Activated effector memory CD4-positive, alpha-beta T cell treated with Interleukin-2 at 50 U/mL for 16 hours (primary cell): ENCODE measurements at regions not wholly inside any gene's neighbourhood (a gene's known extent, or its start where the extent isn't known, plus 50 kb on each side); places are given as distances from the start of the nearest gene placed in this dataset.

Source experiments
- DNase-seq: peaks from one replicate; pipeline ENCODE4 v3.0.0-alpha.2; 2020

GRCh38 chr18:41829647-41830516 is 125.2 kb upstream of the PIK3C3 start:
- DNase-seq = no peak

DNA sequence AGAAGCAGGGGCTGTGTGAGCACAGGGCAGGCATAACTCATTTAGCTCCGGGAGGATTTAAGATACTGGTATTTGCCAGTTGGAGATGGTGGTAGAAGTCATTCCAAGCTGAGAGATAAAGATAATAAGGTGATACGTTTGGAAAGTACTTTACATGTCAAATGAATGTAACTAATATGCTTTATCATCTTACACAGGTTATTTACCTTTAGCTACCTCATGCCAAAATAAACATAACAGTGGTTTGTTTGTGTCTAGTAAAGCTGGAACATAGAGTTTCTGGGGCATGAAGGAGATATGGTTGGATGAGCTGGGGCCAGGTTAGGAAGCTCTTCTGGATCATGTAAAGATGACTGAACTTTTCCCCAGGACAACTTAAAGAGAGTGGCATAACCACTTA is 126.9 kb upstream of the PIK3C3 start:
- no peak for DNase-seq

GRCh38 chr18:41820784-41821183 is 134.2 kb upstream of the PIK3C3 start:
- DNase-seq = no peak

DNA sequence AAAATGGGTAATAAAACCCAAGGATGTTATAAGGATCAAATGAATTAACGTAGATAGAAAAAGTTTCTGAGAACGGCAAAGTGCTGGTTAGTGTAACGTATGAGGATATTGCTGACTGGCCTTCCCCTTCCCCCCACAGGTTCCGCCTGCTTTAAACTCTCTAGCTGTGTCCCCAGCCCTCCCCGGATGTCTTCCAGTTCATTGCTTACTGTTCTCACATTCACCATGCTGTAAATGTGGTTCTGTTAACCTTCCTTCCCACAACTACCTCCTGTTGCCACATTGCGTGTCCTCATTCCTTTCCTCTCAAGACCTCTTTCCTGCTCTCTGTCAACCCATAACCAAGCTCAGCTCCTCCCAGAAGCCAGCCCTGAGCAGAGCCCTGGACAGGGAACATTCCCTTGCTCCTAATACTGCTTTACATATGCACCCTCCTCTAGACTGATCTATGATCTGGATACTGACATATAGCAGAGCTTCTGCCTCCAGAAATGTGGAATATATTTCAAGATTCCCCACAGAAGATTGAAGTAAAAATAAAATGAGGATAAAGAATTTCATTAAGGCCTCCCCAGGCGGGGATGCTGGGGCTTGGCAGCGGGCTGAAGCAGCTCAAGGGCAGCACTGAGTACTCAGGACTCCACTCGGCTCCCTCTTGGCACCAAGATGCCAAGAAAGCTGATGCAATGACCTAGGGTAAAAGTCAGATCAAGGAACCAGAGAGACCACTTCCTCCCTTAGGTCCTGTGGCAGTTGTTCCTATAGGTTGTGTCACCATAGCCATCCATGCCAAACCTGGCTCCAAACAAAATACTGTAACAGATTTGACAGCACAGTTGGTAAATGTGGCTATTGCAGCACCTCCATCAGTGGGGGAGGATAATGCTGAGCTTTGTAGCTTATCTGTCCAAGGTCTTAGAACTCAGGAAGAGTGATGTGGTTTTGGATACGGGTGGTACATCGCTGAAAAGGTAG is 136.4 kb upstream of the PIK3C3 start:
- DNase-seq = no peak

GRCh38 chr18:41814651-41815050 is 140.4 kb upstream of the PIK3C3 start:
- no peak for DNase-seq

GRCh38 chr18:41809652-41810051 is 145.4 kb upstream of the PIK3C3 start:
- DNase-seq = no peak

DNA sequence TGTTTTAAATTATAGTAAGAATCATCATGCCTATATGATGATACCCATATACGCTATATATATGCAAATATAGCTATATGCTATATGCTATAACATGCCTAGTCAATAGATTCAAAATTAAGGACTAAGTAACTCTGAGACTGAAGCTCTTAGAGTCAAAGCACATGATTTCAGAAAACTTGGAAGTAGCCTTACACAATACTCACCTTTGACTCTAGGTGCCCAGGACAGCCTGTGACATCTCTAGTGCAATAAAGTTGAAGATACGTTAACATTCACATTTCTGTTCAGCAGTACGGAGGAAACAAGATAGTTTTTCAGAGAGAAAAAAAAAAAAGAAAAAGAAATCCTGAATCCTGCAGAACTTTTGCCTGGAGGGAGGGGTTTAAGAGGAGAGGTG is 149.7 kb upstream of the PIK3C3 start:
- no peak for DNase-seq

DNA sequence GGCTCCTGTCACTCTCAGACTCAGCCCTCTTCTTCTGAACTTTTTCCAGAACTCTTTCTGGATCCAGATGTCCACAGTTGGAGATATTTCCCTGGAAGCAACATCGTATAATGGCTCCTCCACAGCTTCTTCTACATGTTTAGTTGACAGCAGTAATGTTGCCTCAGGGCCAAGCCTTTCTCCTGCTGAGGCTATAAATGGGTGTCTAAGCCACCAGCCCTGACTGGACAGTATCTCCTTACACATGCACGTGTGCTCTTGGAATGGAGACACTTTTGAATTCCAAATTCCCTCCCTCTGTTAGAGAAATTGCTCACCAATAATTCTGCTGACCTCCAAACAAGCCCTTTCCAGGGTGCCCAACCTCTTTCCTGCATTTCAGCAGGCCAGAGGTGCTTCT is 156.2 kb upstream of the PIK3C3 start:
- no peak for DNase-seq

DNA sequence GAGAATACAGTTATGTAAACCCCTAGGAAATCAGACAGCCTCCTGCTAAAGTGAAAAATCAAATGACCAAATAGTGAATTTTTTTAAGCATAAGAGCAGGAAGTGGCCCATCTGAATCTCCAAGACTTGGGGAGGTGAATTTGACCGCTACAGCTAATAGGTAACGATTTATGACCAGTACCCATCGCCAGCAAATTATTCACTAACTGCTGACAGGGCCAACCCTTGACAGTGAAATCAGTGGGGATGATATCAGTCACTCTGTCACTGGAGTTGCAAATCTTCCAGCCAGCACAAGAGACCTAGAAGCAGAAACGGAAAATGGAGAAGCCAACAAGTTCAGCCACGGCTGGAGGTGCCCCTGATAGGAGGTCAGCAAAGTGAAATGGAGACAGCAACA is 164.3 kb upstream of the PIK3C3 start:
- DNase-seq = no peak

DNA sequence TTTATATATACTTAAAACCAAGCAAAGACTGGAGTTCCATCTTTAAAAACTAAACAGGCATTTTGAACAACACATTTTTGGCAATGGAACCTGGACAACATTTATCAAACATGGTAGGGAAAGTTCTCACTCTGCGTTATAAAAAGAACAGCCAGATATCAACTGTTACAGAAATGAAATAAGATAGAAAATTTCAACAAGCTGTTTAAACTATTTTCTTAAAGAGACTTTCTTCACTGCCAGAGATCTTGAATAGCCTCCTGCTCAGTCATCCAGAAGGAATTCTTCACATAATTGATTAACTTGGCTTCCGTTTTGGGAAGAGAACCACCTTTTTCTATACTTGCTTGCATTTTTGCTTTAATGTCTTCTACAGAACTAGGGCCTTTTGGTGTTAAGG is 166.0 kb upstream of the PIK3C3 start:
- DNase-seq = no peak

DNA sequence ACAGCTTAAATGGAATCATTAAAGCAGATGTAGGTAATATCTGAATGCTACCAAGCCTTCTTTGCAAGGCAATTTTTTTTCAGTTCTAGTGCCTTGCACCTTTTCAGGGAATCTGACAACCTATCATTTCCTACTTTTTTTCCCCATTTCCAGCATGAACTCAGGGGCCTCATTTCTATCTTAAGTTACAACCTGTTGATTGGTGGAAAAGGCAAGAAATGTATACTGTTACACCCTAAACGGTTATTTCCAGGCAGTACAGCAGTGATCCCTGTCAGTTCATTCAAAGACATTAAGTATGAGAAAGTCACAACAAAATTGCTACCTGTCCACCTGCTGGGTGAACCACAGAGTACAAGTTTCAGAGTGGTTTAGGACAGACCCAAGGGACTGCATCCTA is 171.2 kb upstream of the PIK3C3 start:
- no peak for DNase-seq

DNA sequence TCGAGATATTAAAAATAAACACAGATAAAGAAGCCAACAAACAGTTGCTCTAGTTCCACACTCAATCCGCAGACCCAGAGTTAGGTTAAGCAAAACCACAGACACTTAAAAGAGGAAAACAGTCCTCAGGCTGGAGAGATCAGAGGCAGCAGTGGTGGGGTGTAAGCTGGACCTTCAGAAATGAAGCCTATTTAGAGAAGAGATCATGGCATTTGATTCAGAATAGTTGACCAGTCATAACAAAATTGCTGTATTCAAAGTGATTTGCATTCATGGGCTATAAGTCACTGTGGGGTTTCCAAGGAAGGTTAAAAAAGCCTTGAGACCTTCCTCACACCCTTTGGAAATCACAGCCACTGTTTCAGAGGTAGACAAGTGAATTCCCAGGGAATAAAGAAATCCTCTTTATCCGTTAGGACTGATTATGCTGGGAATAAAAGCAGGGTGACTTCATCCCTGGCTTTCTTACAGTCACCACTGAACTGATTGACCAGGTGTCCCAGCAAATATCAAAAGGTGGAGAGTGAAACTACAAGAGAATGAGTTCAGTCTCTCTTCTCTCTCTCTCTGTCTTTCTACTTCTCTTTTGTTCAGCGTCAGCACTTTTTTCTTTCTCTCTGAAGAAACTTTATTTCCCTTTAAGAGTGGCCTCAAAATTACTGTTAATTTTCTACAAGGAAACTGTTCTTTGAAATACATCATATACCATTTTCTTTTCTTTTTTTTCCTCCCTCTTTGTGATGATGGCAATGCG is 171.8 kb upstream of the PIK3C3 start:
- DNase-seq = no peak

DNA sequence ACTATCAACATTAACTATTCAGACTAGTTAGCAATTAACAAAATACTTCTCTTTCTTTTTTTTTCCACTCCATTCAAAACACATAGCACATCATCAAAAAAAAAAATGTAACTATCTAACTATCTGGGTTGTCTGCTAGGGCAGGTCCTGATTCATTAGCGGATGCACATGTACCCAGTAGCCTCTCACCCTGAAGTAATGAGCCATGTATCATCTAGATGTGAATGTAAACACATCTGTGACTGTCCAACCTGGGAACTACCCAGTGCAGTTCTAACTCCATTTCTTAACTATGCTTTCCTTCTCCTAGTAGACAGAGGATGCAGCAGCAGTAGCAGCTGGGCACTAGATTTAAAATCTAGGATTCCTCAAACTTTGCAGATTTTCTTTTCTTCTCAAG is 183.1 kb upstream of the PIK3C3 start:
- no peak for DNase-seq

GRCh38 chr18:41769265-41769664 is 185.8 kb upstream of the PIK3C3 start:
- DNase-seq = no peak

DNA sequence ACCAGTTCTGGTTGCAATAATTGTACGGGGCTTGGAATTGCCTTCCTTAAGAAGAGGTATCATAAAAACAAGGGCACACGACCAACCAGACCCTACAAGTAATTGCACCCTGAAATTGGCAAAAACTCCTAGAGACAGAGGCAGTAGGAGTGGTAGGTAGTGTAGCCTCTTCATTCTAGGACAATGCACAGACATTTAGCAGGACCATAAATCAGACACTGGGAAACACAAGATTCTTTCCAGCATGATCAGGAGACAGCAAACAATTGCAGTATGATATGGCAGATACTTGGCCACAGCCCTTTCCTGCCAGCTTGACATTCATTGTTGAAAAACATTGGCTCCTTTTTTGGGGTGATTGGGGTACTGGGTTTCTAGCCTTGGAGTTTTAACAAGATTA is 186.6 kb upstream of the PIK3C3 start:
- DNase-seq = no peak

- no peak for DNase-seq
Observed at GRCh38 chr18:41767960-41768359, 187.1 kb upstream of the PIK3C3 start.

GRCh38 chr18:41765460-41765859 is 189.6 kb upstream of the PIK3C3 start:
- DNase-seq = no peak

- DNase-seq = no peak
Observed at GRCh38 chr18:41763361-41763760, 191.7 kb upstream of the PIK3C3 start.

DNA sequence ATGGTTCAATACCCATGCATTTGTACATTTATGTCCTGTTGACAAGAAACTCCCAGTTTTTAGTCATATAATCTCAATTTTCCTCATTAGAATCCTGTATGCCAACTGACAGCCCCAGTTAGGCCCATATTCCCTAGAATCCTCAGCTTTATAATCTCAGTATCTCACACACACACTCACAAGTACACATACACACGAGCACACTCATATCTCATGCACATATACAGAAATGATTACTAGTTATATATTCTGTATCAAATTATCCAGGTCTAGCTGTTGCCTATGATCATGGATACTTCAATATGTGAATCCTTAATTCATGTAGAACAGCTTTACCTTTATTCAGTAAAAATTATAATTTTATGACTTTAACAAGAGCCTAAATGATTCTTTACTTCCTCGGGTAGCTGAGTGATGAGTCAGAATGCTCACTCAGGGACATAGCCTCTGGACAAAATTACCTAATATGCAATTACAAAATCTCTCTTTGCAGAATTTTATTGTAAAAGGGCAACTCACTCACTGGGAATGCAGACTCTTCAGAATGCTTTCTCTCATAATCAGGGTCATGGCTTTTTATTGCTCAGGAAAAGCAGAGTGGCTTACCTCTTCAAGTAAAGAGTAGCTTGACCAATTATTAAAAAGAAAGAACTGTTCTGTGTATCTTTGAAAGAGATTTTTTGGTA is 193.6 kb upstream of the PIK3C3 start:
- no peak for DNase-seq

DNA sequence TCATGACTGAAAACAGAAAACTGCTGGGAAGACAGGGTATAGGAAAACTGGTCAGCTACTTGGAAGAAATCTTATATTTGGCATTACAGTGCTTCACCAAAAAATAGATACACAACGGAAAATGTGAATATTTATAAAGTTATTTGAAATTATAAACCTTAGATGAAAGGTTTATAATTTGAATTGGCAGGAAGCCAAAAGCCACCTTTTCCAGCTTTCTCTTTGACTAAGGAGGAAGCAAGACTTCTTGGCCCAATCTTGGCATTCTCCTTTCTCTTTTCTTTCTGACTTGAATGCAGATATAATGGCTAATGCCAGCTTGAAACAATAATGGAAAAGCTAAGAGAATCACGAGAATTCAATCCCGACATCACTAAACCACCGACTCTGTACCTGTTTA is 196.5 kb upstream of the PIK3C3 start:
- no peak for DNase-seq

- no peak for DNase-seq
Observed at GRCh38 chr18:41756141-41756540, 198.9 kb upstream of the PIK3C3 start.

- DNase-seq = no peak
Observed at GRCh38 chr18:41754332-41754731, 200.7 kb upstream of the PIK3C3 start.

- DNase-seq = no peak
Observed at GRCh38 chr18:41753826-41754225, 201.2 kb upstream of the PIK3C3 start.
